ENCODE measurements at regions not wholly inside any gene's neighbourhood (a gene's known extent, or its start where the extent isn't known, plus 50 kb on each side); places are given as distances from the start of the nearest gene placed in this dataset.

- DNase-seq (ENCODE audit: low spot score): no peak
Observed at GRCh38 chr5:155299386-155300005, 285.9 kb downstream of the KIF4B start.

GRCh38 chr5:155303120-155303519 lies 289.6 kb downstream of the KIF4B start:
- no peak for DNase-seq (ENCODE audit: low spot score)

GRCh38 chr5:155307229-155307628 lies 293.7 kb downstream of the KIF4B start:
- DNase-seq (ENCODE audit: low spot score): no peak

GRCh38 chr5:155308289-155308688 lies 294.7 kb downstream of the KIF4B start:
- DNase-seq (ENCODE audit: low spot score): no peak

- DNase-seq (ENCODE audit: low spot score): no peak
Observed at GRCh38 chr5:155309021-155309746, 295.6 kb downstream of the KIF4B start.

GRCh38 chr5:155311721-155312120 lies 298.2 kb downstream of the KIF4B start:
- no peak for DNase-seq (ENCODE audit: low spot score)

- DNase-seq (ENCODE audit: low spot score): no peak
Observed at GRCh38 chr5:155313518-155313917, 300.0 kb downstream of the KIF4B start.

GRCh38 chr5:155316070-155316714 lies 302.6 kb downstream of the KIF4B start:
- DNase-seq (ENCODE audit: low spot score): peak; percentile 31

- no peak for DNase-seq (ENCODE audit: low spot score)
Observed at GRCh38 chr5:155332618-155333017, 319.1 kb downstream of the KIF4B start.

GRCh38 chr5:155342956-155343355 lies 329.4 kb downstream of the KIF4B start:
- DNase-seq (ENCODE audit: low spot score): no peak

GRCh38 chr5:155343468-155343867 lies 329.9 kb downstream of the KIF4B start:
- DNase-seq (ENCODE audit: low spot score): no peak

GRCh38 chr5:155353231-155353630 lies 339.7 kb downstream of the KIF4B start:
- no peak for DNase-seq (ENCODE audit: low spot score)

- DNase-seq (ENCODE audit: low spot score): no peak
Observed at GRCh38 chr5:155366096-155366495, 352.5 kb downstream of the KIF4B start.

GRCh38 chr5:155367841-155368240 lies 354.3 kb downstream of the KIF4B start:
- no peak for DNase-seq (ENCODE audit: low spot score)

GRCh38 chr5:155368490-155368889 lies 354.9 kb downstream of the KIF4B start:
- DNase-seq (ENCODE audit: low spot score): no peak

GRCh38 chr5:155380480-155380879 lies 366.9 kb downstream of the KIF4B start:
- DNase-seq (ENCODE audit: low spot score): no peak

- no peak for DNase-seq (ENCODE audit: low spot score)
Observed at GRCh38 chr5:155381654-155382053, 368.1 kb downstream of the KIF4B start.

GRCh38 chr5:155389498-155389897 lies 375.9 kb downstream of the KIF4B start:
- DNase-seq (ENCODE audit: low spot score): no peak

GRCh38 chr5:155394727-155395126 lies 381.2 kb downstream of the KIF4B start:
- DNase-seq (ENCODE audit: low spot score): no peak

GRCh38 chr5:155402927-155403640 lies 389.5 kb downstream of the KIF4B start:
- no peak for DNase-seq (ENCODE audit: low spot score)

- no peak for DNase-seq (ENCODE audit: low spot score)
Observed at GRCh38 chr5:155406815-155407214, 393.3 kb downstream of the KIF4B start.

GRCh38 chr5:155408465-155408864 lies 394.9 kb downstream of the KIF4B start:
- DNase-seq (ENCODE audit: low spot score): no peak

GRCh38 chr5:155416765-155417164 lies 403.2 kb downstream of the KIF4B start:
- DNase-seq (ENCODE audit: low spot score): no peak

All from iPS-NIHi11 (cell line).